Lung (tissue), 11 donors: ENCODE measurements at regions not wholly inside any gene's neighbourhood (a gene's known extent, or its start where the extent isn't known, plus 50 kb on each side); places are given as distances from the start of the nearest gene placed in this dataset.
"Not testable (repeated sequence)": the region's sequence is repeated elsewhere in the genome, so short reads cannot be mapped to it uniquely, and the experiment has no call there.

Source experiments
- ATAC-seq: fragments of 200-7000 bp; cut with Tn5 transposase; one replicate; pipeline ENCODE4 v1.9.1; 2020; ENCODE audit warnings: moderate number of reproducible peaks; ENCODE audit not compliant: insufficient read depth, low FRiP score
- DNase-seq, 3 donors: peaks; one replicate each; pipeline ENCODE4 v3.0.0-alpha.2; 2013 to 2017
- H3K27ac ChIP-seq, 2 donors: one replicate each; pipeline ENCODE4 v1.5.1; 2013; ENCODE audit warnings: mild to moderate bottlenecking in 2 of 2, moderate library complexity in 2 of 2, control low read depth in 1 of 2, inconsistent platforms in 1 of 2, low read depth in 1 of 2, low read length in 1 of 2
- H3K27me3 ChIP-seq, 3 donors: one replicate each; pipeline ENCODE4 v1.5.1; 2013; ENCODE audit warnings: low read length in 2 of 3; ENCODE audit not compliant: control insufficient read depth in 3 of 3, insufficient read depth in 3 of 3
- H3K36me3 ChIP-seq, 4 donors: one replicate each; pipeline ENCODE4 v1.5.1; 2013; ENCODE audit warnings: low read length in 4 of 4, mild to moderate bottlenecking in 1 of 4, moderate library complexity in 1 of 4; ENCODE audit not compliant: control insufficient read depth in 4 of 4, insufficient read depth in 4 of 4
- H3K4me1 ChIP-seq, 5 donors: one replicate each; pipeline ENCODE4 v1.5.1; 2013; ENCODE audit warnings: low read length in 5 of 5, mild to moderate bottlenecking in 2 of 5, moderate library complexity in 1 of 5; ENCODE audit not compliant: control insufficient read depth in 5 of 5, insufficient read depth in 5 of 5
- H3K4me3 ChIP-seq: one replicate; pipeline ENCODE4 v1.5.1; 2013; ENCODE audit warnings: mild to moderate bottlenecking, control low read depth, moderate library complexity
- H3K9ac ChIP-seq, 2 donors: one replicate each; pipeline ENCODE4 v1.5.1; 2013; ENCODE audit warnings: low read length in 2 of 2, control low read depth in 1 of 2; ENCODE audit not compliant: insufficient read depth in 1 of 2
- H3K9me3 ChIP-seq, 4 donors: one replicate each; pipeline ENCODE4 v1.5.1; 2013; ENCODE audit warnings: low read length in 3 of 4, mild to moderate bottlenecking in 1 of 4, moderate library complexity in 1 of 4; ENCODE audit not compliant: control insufficient read depth in 4 of 4, insufficient read depth in 3 of 4
- WGBS, 2 donors: extraction: QIAGEN DNeasy Blood & Tissue Kit; methylation state at CpG; one replicate each; pipeline ENCODE4 v1.1.7; 2013; 5-methylcytosine and 5-hydroxymethylcytosine counted together
- TF ChIP-seq, protein P1 (sequence below): IDR thresholded peaks from 2 replicates; pipeline ENCODE4 v1.5.1; 2012; ENCODE audit warnings: mild to moderate bottlenecking; ENCODE audit errors: control extremely low read depth, extremely low read depth
- donor health status: control.
- donor health status: control.
- donor health status: Bipolar disorder and iron deficiency.
- donor health status: healthy.
- donor health status: DM: yes; HTN: yes; CAD: no.

DNA sequence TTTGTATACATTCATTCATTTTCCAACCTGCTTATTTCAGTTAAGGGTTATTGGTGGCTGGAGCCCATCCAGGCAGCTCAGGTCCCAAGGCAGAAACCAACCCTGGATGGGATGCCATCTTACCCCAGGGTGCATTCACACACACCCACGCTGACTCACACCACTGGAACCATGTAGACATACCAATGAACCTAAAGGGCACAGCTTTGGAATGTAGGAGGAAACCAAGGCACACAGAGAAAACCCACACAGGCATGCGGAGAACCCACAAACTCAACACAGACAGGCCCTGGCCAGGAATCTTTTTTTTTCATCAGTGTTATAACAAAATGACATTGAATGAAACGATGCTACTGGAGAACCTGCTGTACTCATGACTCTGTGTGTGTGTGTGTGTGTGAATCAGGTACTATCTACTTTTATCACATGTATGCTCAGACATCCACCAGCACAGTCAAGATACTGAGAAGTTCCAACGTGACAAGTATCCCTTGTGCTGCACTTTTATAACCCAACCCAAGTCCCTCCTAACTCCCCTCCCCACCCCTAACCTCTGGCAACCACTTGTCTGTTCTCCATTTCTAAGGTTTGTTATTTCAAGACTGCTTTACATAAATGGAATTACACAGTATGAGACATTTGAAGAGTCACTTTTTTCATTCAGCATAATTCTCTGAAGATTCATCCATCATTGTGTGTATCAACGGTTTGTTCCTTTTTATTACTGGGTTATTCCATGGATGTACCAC, 286.8 kb upstream of the PLD5 start:
- H3K27me3 ChIP-seq = no peaks in the 10 kb centered on the region
- H3K9me3 ChIP-seq = no peaks in the 10 kb centered on the region
- TF ChIP-seq, protein P1, sequence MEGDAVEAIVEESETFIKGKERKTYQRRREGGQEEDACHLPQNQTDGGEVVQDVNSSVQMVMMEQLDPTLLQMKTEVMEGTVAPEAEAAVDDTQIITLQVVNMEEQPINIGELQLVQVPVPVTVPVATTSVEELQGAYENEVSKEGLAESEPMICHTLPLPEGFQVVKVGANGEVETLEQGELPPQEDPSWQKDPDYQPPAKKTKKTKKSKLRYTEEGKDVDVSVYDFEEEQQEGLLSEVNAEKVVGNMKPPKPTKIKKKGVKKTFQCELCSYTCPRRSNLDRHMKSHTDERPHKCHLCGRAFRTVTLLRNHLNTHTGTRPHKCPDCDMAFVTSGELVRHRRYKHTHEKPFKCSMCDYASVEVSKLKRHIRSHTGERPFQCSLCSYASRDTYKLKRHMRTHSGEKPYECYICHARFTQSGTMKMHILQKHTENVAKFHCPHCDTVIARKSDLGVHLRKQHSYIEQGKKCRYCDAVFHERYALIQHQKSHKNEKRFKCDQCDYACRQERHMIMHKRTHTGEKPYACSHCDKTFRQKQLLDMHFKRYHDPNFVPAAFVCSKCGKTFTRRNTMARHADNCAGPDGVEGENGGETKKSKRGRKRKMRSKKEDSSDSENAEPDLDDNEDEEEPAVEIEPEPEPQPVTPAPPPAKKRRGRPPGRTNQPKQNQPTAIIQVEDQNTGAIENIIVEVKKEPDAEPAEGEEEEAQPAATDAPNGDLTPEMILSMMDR = no peak
- no peak overlapping the region for H3K9ac ChIP-seq
- no peak overlapping the region for H3K4me3 ChIP-seq
- no peak overlapping the region for H3K27ac ChIP-seq
- 63 to 81% methylated on average over 5 of the region's 5 CpGs for WGBS, 2 donors
- DNase-seq (no peak), ATAC-seq (no peak)
- H3K4me1 ChIP-seq = no peaks in the 10 kb centered on the region
- no peaks in the 10 kb centered on the region for H3K36me3 ChIP-seq

- no peaks in the 10 kb centered on the region for H3K9me3 ChIP-seq
- DNase-seq (no peak), ATAC-seq (no peak)
- H3K4me1 ChIP-seq = no peaks in the 10 kb centered on the region
- 58 to 68% methylated on average over 2 of the region's 2 CpGs for WGBS, 2 donors
- TF ChIP-seq, protein P1 = no peak
- no peak overlapping the region for H3K9ac ChIP-seq
- no peaks in the 10 kb centered on the region for H3K36me3 ChIP-seq
- no peak overlapping the region for H3K27ac ChIP-seq
- no peak overlapping the region for H3K4me3 ChIP-seq
- H3K27me3 ChIP-seq = no peaks in the 10 kb centered on the region
These were observed 281.8 kb upstream of the PLD5 start for GRCh38 chr1:242806324-242806723.

DNA sequence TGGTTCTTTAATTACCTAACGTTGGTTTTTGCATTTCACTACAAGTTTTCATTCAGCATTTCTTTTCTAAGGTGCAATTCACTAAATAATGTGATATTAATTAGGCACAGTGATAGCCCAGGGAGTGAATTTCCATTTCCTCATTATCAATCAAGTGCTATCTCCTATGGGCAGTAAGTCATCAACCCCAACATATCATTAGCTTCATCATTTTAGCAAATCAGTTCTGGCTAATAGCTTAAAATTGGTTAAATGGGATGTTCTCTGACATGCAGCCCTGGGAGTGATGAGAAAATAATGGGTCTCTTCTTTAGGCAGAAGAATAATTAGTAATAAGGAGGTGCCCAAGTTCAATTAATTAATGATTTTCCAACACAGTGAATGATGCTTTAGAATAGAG, 280.9 kb upstream of the PLD5 start:
- H3K4me3 ChIP-seq, H3K4me1 ChIP-seq, H3K9me3 ChIP-seq, DNase-seq, H3K27me3 ChIP-seq, ATAC-seq, H3K9ac ChIP-seq, H3K27ac ChIP-seq, H3K36me3 ChIP-seq: not testable (repeated sequence)
- WGBS, 2 donors = 74 to 75% methylated on average over 1 of the region's 1 CpG

DNA sequence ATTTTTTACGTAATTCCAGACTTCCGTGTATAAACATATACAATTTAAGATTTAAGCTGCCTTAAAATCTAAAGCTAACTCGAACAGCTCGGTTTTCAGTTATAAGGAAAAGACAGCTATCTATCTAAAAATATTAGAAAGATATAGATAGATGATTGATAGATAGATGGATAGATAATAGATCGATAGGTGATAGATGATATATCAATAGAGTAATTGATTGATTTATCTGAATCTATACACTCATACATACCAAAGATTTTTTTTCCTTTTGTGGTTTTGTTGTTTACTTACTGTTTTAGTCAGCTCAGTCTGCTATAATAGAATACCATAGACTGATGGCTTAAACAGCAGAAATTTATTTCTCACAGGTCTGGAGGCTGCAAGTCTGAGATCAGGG, 278.5 kb upstream of the PLD5 start:
- TF ChIP-seq, protein P1 = no peak

More for the DNA sequence above, 278.5 kb upstream of the PLD5 start:
- no peaks in the 10 kb centered on the region for H3K4me1 ChIP-seq
- DNase-seq (no peak), ATAC-seq (no peak)
- no peak overlapping the region for H3K4me3 ChIP-seq
- H3K27me3 ChIP-seq = no peaks in the 10 kb centered on the region
- no peaks in the 10 kb centered on the region for H3K36me3 ChIP-seq
- no peak overlapping the region for H3K9ac ChIP-seq
- 90 to 93% methylated on average over 5 of the region's 5 CpGs for WGBS, 2 donors
- H3K27ac ChIP-seq = no peak overlapping the region
- no peaks in the 10 kb centered on the region for H3K9me3 ChIP-seq
